Non-pigmented ciliary epithelial cell (primary cell): ENCODE measurements at regions not wholly inside any gene's neighbourhood (a gene's known extent, or its start where the extent isn't known, plus 50 kb on each side); places are given as distances from the start of the nearest gene placed in this dataset.

ENCODE experiments used
- DNase-seq: peaks from one replicate; pipeline ENCODE4 v3.0.0-alpha.2; 2010; ENCODE audit warnings: low read depth

- no peak for DNase-seq
Observed at GRCh38 chr3:73796382-73796781, 171.6 kb upstream of the PDZRN3 start.

- DNase-seq: no peak
Observed at GRCh38 chr3:73791356-73791755, 166.6 kb upstream of the PDZRN3 start.

GRCh38 chr3:73789825-73790444 is 165.2 kb upstream of the PDZRN3 start:
- no peak for DNase-seq

GRCh38 chr3:73787620-73788019 is 162.9 kb upstream of the PDZRN3 start:
- DNase-seq: no peak

DNA sequence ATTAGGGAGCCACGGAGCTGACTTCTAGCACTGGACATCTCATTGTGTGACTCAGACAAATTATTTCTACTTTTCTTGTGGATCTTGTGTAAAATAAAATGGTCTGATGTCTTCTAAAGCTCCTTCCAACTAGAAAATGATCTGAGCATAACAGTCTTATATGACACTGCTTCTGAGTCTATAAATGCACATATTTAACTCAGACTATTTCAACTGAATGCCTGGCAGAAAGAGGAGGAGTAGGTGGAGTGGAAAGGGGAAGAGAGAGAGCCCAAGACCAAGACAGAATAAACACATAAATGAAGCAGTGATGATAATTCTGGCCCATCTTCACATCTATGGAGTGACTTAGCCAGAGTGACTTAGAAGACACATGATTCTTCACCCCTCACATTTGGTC is 162.3 kb upstream of the PDZRN3 start:
- DNase-seq: no peak

- peak; percentile 55 for DNase-seq
Observed at GRCh38 chr3:73786321-73786807, 161.6 kb upstream of the PDZRN3 start.

DNA sequence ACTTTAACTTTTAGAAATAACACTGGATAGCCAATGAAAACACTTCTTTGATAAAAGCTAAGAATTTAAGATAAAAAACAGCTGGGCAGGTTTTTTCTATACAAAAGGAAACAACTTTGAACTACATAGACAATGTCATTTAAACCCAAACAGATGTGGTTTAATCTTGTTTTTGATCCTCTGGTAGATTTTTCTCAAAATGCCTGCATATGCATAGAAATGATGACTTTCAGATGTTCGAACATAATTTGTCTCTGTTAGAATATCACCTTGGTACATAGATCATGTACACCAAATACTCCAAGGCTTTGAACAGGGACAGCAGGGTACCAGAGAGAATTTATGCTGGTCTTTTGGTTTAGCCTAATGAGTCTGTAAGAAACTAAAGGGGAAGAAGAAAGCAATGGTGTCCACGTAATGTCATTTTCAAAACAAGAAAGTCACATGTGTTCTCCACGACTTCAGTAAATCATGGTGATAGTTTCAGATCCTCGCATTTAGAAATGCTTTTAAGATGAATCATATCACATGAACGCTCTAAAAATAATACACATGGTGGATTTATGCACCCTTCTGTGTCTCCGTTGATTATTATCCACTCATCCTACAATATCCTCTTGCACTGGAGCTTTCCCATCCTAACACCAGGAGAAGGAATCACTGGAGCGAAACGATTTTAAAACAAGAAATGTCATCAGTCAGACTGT is 160.1 kb upstream of the PDZRN3 start:
- DNase-seq: peak; percentile 19

GRCh38 chr3:73783811-73784210 is 159.1 kb upstream of the PDZRN3 start:
- DNase-seq: no peak

DNA sequence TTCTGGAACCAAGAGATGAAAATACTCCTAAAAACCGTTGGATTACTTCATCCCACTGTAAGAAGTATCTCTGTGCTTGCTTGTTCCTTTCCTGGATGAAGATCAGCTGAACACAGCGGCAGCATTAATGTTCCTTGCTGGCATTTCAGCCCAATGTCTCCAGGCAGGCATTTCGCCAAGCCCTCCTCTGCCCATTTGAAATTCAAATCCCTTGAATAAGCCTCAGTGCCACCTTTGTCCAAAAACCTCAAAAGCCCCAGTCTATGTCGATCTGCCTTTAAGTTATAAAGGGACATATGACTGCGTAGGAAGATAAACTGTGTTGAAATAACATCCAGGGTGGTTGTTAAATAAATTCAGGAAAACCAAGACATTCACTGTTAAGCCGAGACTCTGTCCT is 156.8 kb upstream of the PDZRN3 start:
- no peak for DNase-seq

- no peak for DNase-seq
Observed at GRCh38 chr3:73774645-73775044, 149.9 kb upstream of the PDZRN3 start.

DNA sequence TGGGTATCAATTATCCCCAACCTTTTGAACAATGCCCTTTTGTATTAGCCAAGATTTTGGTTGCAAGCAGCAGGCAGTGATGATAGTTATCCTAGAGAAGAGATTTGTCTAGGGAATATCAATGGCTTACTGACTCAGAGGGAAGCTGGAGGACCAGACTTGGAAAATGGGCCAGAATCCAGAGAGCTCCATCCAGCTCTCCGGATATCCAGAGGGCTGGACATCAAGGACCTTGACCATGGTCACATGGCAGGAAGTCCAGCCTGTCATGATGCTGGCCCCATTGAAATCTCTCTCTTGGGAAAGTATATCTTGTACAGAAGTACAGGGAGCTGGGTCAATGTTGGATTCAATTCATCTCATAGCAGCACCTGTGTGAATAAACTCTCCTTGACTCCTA is 148.5 kb upstream of the PDZRN3 start:
- DNase-seq: no peak

- no peak for DNase-seq
Observed at GRCh38 chr3:73772076-73772886, 147.5 kb upstream of the PDZRN3 start.

- no peak for DNase-seq
Observed at GRCh38 chr3:73768524-73769308, 144.0 kb upstream of the PDZRN3 start.

DNA sequence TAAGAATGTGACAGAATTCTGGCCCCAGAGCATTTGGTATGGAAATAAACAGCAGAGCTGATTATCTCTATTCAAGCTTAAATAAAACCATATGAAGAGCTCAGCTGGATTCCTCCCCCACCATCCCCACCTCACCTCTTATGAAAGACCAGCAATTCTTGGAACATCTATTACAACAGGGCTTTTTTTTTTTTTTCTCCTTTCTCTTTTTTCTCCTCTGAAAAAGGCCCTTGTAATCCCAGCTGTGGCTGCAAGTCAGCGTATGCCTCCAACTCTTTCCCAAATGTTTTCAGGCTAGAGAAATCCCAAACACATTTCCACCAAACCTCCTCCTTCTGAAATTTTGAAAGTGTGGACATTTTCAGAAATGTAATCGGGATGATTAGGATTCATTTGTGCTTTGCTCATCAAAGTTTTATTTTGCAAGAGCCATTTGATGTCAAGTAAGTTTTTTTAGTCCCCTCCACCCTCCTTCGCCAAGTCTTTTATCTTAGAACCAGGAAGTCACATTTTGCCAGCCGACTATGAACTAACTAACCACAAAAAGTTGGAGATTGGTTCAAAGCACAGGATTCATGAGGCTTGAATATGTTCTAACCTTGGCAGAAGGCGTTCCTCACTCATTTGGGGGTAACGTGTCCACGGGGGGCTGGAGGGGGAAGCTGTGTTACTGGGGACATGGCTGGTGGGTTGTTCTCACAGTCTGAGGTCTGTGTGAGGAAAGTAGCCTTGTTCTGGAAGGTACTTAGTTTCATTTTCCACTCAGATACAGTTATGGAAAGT is 142.0 kb upstream of the PDZRN3 start:
- peak; percentile 20 for DNase-seq

GRCh38 chr3:73765878-73766545 is 141.3 kb upstream of the PDZRN3 start:
- DNase-seq: no peak

DNA sequence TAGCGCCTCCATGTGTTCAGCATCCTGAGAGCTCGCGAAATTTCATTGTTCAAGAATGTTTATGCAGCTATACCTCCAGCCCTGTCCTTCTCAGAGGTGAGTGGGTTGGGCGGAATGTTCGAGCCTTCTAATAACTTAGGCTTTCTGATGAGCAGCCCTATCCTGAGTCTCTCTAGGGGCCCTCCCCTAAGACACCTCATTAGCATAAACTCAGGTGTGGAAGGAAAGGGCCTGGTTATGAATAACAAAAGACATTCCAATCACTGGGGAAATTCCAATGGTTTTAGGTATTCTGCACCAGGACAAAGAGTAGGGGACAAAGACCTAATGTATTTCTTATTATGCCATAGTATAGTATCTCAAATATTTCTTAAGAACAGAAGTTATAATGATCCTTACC is 138.1 kb upstream of the PDZRN3 start:
- DNase-seq: no peak

GRCh38 chr3:73759297-73759711 is 134.6 kb upstream of the PDZRN3 start:
- no peak for DNase-seq

GRCh38 chr3:73757536-73757935 is 132.8 kb upstream of the PDZRN3 start:
- no peak for DNase-seq

DNA sequence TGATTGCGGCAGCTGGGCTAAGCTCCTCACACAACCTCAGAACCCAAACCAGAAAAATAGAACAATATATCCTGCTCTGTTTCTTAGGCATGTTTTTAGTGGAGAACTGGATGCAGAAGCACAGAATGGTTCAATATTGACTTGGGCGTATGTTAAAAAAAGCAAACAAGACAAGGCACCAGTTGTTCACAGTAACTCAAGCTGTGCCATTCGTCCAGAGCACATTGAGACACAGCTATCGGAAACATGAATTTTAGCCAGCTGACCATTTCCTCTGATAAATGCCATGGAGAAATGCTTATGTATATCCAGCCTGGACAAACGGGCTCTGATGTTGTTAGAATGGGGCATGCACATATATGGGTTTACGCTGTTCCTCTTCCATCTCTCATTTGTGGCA is 129.2 kb upstream of the PDZRN3 start:
- no peak for DNase-seq

DNA sequence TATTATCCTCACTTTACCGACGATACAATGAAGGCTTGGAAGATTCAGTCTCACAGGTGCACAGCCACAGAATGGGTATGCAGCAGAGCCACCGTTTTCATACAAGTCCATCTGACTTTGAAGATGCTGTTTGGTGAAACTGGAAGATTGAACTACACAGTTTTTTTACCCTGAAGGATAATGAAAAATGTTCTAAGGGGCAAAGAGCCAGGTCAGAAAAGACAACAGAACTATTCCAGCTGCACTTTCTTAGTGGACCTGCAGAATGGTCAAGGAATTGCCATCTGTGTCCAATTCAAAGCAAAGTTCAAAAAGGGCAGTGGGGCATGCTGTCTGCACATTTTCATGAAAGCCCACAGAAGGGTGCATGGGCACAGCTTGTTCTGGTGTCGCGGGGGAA is 127.6 kb upstream of the PDZRN3 start:
- DNase-seq: no peak

DNA sequence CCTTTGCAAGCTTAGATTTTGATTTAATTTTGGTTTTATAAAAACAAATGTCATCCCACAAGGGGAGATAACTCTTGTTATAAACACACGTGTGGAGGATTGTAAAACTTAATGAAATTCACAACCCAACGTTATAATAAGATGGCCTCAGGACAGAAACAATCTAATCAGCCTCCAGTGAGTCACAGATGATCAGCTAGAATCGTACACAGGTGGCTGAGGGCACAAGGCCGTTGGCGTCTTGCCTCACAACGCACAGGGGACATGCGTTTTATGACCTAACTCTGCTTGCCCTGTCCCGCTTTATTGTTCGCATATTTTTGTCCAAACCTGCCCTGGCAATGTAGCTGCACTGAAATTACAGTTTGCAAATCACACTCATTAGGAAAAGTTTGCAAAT is 121.9 kb upstream of the PDZRN3 start:
- no peak for DNase-seq
